ENCODE measurements at regions not wholly inside any gene's neighbourhood (a gene's known extent, or its start where the extent isn't known, plus 50 kb on each side); places are given as distances from the start of the nearest gene placed in this dataset.

GRCh38 chr5:71825992-71826391 is 106.9 kb downstream of the CARTPT start:
- H3K4me3 ChIP-seq (ENCODE audit: low read depth in 1 of 3, low read length in 3 of 3), result no peak overlapping the region
- H3K27ac ChIP-seq (ENCODE audit: low read depth in 1 of 2, low read length in 2 of 2), result no peak overlapping the region
- H3K4me1 ChIP-seq (ENCODE audit: control insufficient read depth in 4 of 4, insufficient read depth in 4 of 4, low read length in 3 of 4), result no peaks in the 10 kb centered on the region
- H3K9me3 ChIP-seq (ENCODE audit: control insufficient read depth in 4 of 4, low read length in 3 of 4), result peaks cover 3 to 10% (median 6%) of the 10 kb centered on the region in 4 donors
- 87% methylated on average over 1 of the region's 1 CpG for WGBS
- no peaks in the 10 kb centered on the region for H3K27me3 ChIP-seq (ENCODE audit: control insufficient read depth in 4 of 4, insufficient read depth in 4 of 4, low read length in 3 of 4)
- no peak for TF ChIP-seq EGR1 (IDR thresholded peaks at IDR 0.05; ENCODE audit: low read depth in 2 of 2)
- TF ChIP-seq TAF1 (conservative IDR thresholded peaks at IDR 0.05), result no peak
- TF ChIP-seq JUND (IDR thresholded peaks at IDR 0.05), result no peak
- TF ChIP-seq RAD21 (IDR thresholded peaks at IDR 0.05), result no peak
- TF ChIP-seq CTCF (IDR thresholded peaks at IDR 0.05; ENCODE audit: low read depth, low read length, missing input control), result no peak
- TF ChIP-seq, protein P1, sequence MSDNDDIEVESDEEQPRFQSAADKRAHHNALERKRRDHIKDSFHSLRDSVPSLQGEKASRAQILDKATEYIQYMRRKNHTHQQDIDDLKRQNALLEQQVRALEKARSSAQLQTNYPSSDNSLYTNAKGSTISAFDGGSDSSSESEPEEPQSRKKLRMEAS (IDR thresholded peaks at IDR 0.05), result no peak
- no peak for TF ChIP-seq HNF4G (IDR thresholded peaks at IDR 0.05)
- TF ChIP-seq GABPA (IDR thresholded peaks at IDR 0.05 in 1 of 2, conservative IDR thresholded peaks at IDR 0.05 in 1 of 2), result no peak
- no peak for TF ChIP-seq HNF4A (conservative IDR thresholded peaks at IDR 0.05)
- TF ChIP-seq YY1 (IDR thresholded peaks at IDR 0.05), result no peak
- no peak for TF ChIP-seq ZBTB33 (IDR thresholded peaks at IDR 0.05)
- no peak for TF ChIP-seq REST (IDR thresholded peaks at IDR 0.05)
- TF ChIP-seq NR2F2 (IDR thresholded peaks at IDR 0.05), result no peak
- TF ChIP-seq RXRA (IDR thresholded peaks at IDR 0.05), result no peak
- no peaks in the 10 kb centered on the region for H3K36me3 ChIP-seq (ENCODE audit: control insufficient read depth in 4 of 4, insufficient read depth in 3 of 4, low read depth in 1 of 4, low read length in 3 of 4)
- no peak overlapping the region for H3K9ac ChIP-seq (ENCODE audit: low read depth in 1 of 2, low read length in 2 of 2)
- no peak for DNase-seq (ENCODE audit: low spot score)

GRCh38 chr5:71828291-71829040 is 109.4 kb downstream of the CARTPT start:
- Histone ChIP-seq H3K4me3 (ENCODE audit: low read depth in 1 of 3, low read length in 3 of 3) (no peak overlapping the region), H3K4me1 (ENCODE audit: control insufficient read depth in 4 of 4, insufficient read depth in 4 of 4, low read length in 3 of 4) (no peaks in the 10 kb centered on the region), H3K9me3 (ENCODE audit: control insufficient read depth in 4 of 4, low read length in 3 of 4) (peaks cover 3 to 10% (median 6%) of the 10 kb centered on the region in 4 donors), H3K9ac (ENCODE audit: low read depth in 1 of 2, low read length in 2 of 2) (no peak overlapping the region), H3K27me3 (ENCODE audit: control insufficient read depth in 4 of 4, insufficient read depth in 4 of 4, low read length in 3 of 4) (no peaks in the 10 kb centered on the region), H3K36me3 (ENCODE audit: control insufficient read depth in 4 of 4, insufficient read depth in 3 of 4, low read depth in 1 of 4, low read length in 3 of 4) (no peaks in the 10 kb centered on the region), H3K27ac (ENCODE audit: low read depth in 1 of 2, low read length in 2 of 2) (no peak overlapping the region)
- WGBS, result 90% methylated on average over 2 of the region's 2 CpGs
- DNase-seq (ENCODE audit: low spot score), result no peak
- TF ChIP-seq ZBTB33 (IDR thresholded peaks at IDR 0.05) (no peak), RXRA (IDR thresholded peaks at IDR 0.05) (no peak), HNF4A (conservative IDR thresholded peaks at IDR 0.05) (no peak), GABPA (IDR thresholded peaks at IDR 0.05 in 1 of 2, conservative IDR thresholded peaks at IDR 0.05 in 1 of 2) (no peak), NR2F2 (IDR thresholded peaks at IDR 0.05) (no peak), FOXA2 (IDR thresholded peaks at IDR 0.05) (no peak), FOXA1 (IDR thresholded peaks at IDR 0.05) (no peak), REST (IDR thresholded peaks at IDR 0.05) (no peak), EGR1 (IDR thresholded peaks at IDR 0.05; ENCODE audit: low read depth in 2 of 2) (no peak), HNF4G (IDR thresholded peaks at IDR 0.05) (no peak), RAD21 (IDR thresholded peaks at IDR 0.05) (no peak), JUND (IDR thresholded peaks at IDR 0.05) (no peak)
